Neural progenitor cell (in vitro differentiated cells): ENCODE measurements at regions not wholly inside any gene's neighbourhood (a gene's known extent, or its start where the extent isn't known, plus 50 kb on each side); places are given as distances from the start of the nearest gene placed in this dataset.

ENCODE experiments used
- DNase-seq: peaks from one replicate; pipeline ENCODE4 v3.0.0-alpha.2; 2016; ENCODE audit warnings: low spot score
- H2AFZ ChIP-seq: fragments of 200-600 bp; sonication (generic); replicated peaks from 2 replicates; pipeline ENCODE4 v1.6.1; 2016; ENCODE audit warnings: antibody characterized with exemption
- H3F3A ChIP-seq: fragments of 200-600 bp; sonication (generic); 2 replicates; pipeline ENCODE4 v1.6.1; 2016; ENCODE audit warnings: antibody characterized with exemption, low read depth
- H3K27ac ChIP-seq: fragments of 200-600 bp; sonication (generic); 2 replicates; pipeline ENCODE4 v1.5.1; 2016; ENCODE audit warnings: mild to moderate bottlenecking
- H3K27me3 ChIP-seq: fragments of 200-600 bp; sonication (generic); 2 replicates; pipeline ENCODE4 v1.6.1; 2016; ENCODE audit warnings: mild to moderate bottlenecking, moderate library complexity
- H3K36me3 ChIP-seq: fragments of 200-600 bp; sonication (generic); 2 replicates; pipeline ENCODE4 v1.5.1; 2016
- H3K4me1 ChIP-seq: fragments of 200-600 bp; sonication (generic); 2 replicates; pipeline ENCODE4 v1.6.1; 2016; ENCODE audit warnings: mixed run types
- H3K4me2 ChIP-seq: fragments of 200-600 bp; sonication (generic); 2 replicates; pipeline ENCODE4 v1.6.1; 2016
- H3K4me3 ChIP-seq: fragments of 200-600 bp; sonication (generic); 2 replicates; pipeline ENCODE4 v1.5.1; 2016
- H3K79me2 ChIP-seq: fragments of 200-600 bp; sonication (generic); 2 replicates; pipeline ENCODE4 v1.6.1; 2016; ENCODE audit warnings: low read depth
- H3K9ac ChIP-seq: fragments of 200-600 bp; sonication (generic); 2 replicates; pipeline ENCODE4 v1.6.1; 2016
- H3K9me3 ChIP-seq: fragments of 200-600 bp; sonication (generic); 2 replicates; pipeline ENCODE4 v1.5.1; 2016; ENCODE audit warnings: low read depth
- H4K20me1 ChIP-seq: fragments of 200-600 bp; sonication (generic); 2 replicates; pipeline ENCODE4 v1.6.1; 2016; ENCODE audit warnings: low read depth
- H3K27ac Mint-ChIP-seq: 3 replicates; pipeline ENCODE4 v1.8.0; 2021; ENCODE audit warnings: mixed read lengths
- H3K27me3 Mint-ChIP-seq: 2 replicates; pipeline ENCODE4 v1.8.0; 2022; ENCODE audit warnings: low read depth, mild to moderate bottlenecking, inconsistent platforms, moderate library complexity, mixed read lengths; ENCODE audit not compliant: insufficient read depth
- H3K36me3 Mint-ChIP-seq: 3 replicates; pipeline ENCODE4 v1.8.0; 2021; ENCODE audit warnings: mixed read lengths
- H3K4me1 Mint-ChIP-seq: 3 replicates; pipeline ENCODE4 v1.8.0; 2021; ENCODE audit warnings: mixed read lengths
- H3K4me3 Mint-ChIP-seq: 3 replicates; pipeline ENCODE4 v1.8.0; 2021; ENCODE audit warnings: mild to moderate bottlenecking, moderate library complexity, mixed read lengths
- H3K9me3 Mint-ChIP-seq: 3 replicates; pipeline ENCODE4 v1.8.0; 2020; ENCODE audit warnings: mixed read lengths
- CTCF ChIP-seq: fragments of 200-600 bp; sonication (generic); IDR thresholded peaks from 2 replicates; pipeline ENCODE4 v1.5.1; 2017; ENCODE audit warnings: antibody characterized with exemption, mild to moderate bottlenecking
- EZH2 ChIP-seq: fragments of 200-600 bp; sonication (generic); IDR thresholded peaks from 2 replicates; pipeline ENCODE4 v1.6.1; 2017; ENCODE audit warnings: antibody characterized with exemption, mild to moderate bottlenecking, moderate library complexity
- EZH2phosphoT487 ChIP-seq: fragments of 200-600 bp; sonication (generic); IDR thresholded peaks from 2 replicates; pipeline ENCODE4 v1.6.1; 2017; ENCODE audit warnings: antibody characterized with exemption

GRCh38 chr5:88557131-88557530 is 288.5 kb upstream of the TMEM161B start:
- no peak overlapping the region for H3K27ac ChIP-seq
- H3K9me3 Mint-ChIP-seq = no peaks in the 10 kb centered on the region
- no peaks in the 10 kb centered on the region for H3K27me3 ChIP-seq
- H3K4me1 Mint-ChIP-seq = peaks cover 28% of the 10 kb centered on the region
- no peaks in the 10 kb centered on the region for H3K36me3 Mint-ChIP-seq
- peaks cover 35% of the 10 kb centered on the region for H3K4me1 ChIP-seq
- H3K36me3 ChIP-seq = no peaks in the 10 kb centered on the region
- H4K20me1 ChIP-seq = no peaks in the 10 kb centered on the region
- TF ChIP-seq EZH2 = no peak
- TF ChIP-seq CTCF = no peak
- no peak for TF ChIP-seq EZH2phosphoT487
- no peak overlapping the region for H3K4me3 ChIP-seq
- H3K9ac ChIP-seq = no peak overlapping the region
- H2AFZ ChIP-seq = no peak overlapping the region
- no peak overlapping the region for H3K4me2 ChIP-seq
- H3K27ac Mint-ChIP-seq = no peak overlapping the region
- no peaks in the 10 kb centered on the region for H3K79me2 ChIP-seq
- H3F3A ChIP-seq = peaks cover 14% of the 10 kb centered on the region
- no peaks in the 10 kb centered on the region for H3K9me3 ChIP-seq
- no peak for DNase-seq
- H3K4me3 Mint-ChIP-seq = no peak overlapping the region
- no peaks in the 10 kb centered on the region for H3K27me3 Mint-ChIP-seq

DNA sequence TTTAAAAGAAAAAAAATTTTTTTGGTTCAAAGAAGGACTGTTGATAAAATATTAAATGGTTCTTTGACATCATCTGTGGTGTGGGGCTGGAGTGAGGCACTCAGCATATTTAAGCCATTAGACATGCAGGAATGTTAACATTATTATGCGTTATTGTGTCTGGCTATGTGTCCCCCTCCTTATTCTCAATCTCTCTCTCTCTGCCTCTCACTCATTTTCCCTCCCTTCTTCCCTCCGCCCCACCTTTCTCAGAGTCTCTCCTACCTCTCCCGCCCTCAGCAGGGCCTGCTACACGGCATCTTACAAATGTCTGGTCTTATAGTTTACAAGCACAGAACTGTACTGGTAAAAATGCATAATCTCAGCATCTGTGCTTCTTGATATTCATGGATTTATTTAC is 287.8 kb upstream of the TMEM161B start:
- Histone ChIP-seq H3K27me3 (no peaks in the 10 kb centered on the region), H3K4me2 (peak overlapping the region; percentile 51), H2AFZ (peak overlapping the region; percentile 26), H3K27ac (no peak overlapping the region), H3K79me2 (no peaks in the 10 kb centered on the region), H3K9me3 (no peaks in the 10 kb centered on the region), H3F3A (peaks cover 20% of the 10 kb centered on the region), H3K9ac (no peak overlapping the region), H4K20me1 (no peaks in the 10 kb centered on the region), H3K4me1 (peaks cover 39% of the 10 kb centered on the region), H3K4me3 (no peak overlapping the region), H3K36me3 (no peaks in the 10 kb centered on the region)
- Mint-ChIP-seq H3K4me1 (peaks cover 35% of the 10 kb centered on the region), H3K27ac (no peak overlapping the region), H3K4me3 (no peak overlapping the region), H3K36me3 (no peaks in the 10 kb centered on the region), H3K27me3 (no peaks in the 10 kb centered on the region), H3K9me3 (no peaks in the 10 kb centered on the region)
- TF ChIP-seq EZH2phosphoT487 (no peak), EZH2 (no peak), CTCF (no peak)
- peak; percentile 34 for DNase-seq

GRCh38 chr5:88555674-88556073 is 287.0 kb upstream of the TMEM161B start:
- H3K27ac ChIP-seq = no peak overlapping the region
- TF ChIP-seq EZH2 (no peak), EZH2phosphoT487 (no peak), CTCF (no peak)
- no peaks in the 10 kb centered on the region for H3K79me2 ChIP-seq
- H3K4me3 ChIP-seq = no peak overlapping the region
- H3K27me3 Mint-ChIP-seq = no peaks in the 10 kb centered on the region
- H3K36me3 Mint-ChIP-seq = no peaks in the 10 kb centered on the region
- H3K27ac Mint-ChIP-seq = peak overlapping the region; percentile 15
- H3K36me3 ChIP-seq = no peaks in the 10 kb centered on the region
- peaks cover 36% of the 10 kb centered on the region for H3K4me1 Mint-ChIP-seq
- no peaks in the 10 kb centered on the region for H4K20me1 ChIP-seq
- H3K27me3 ChIP-seq = no peaks in the 10 kb centered on the region
- peaks cover 47% of the 10 kb centered on the region for H3K4me1 ChIP-seq
- peaks cover 27% of the 10 kb centered on the region for H3F3A ChIP-seq
- H3K4me3 Mint-ChIP-seq = no peak overlapping the region
- DNase-seq = peak; percentile 73
- no peaks in the 10 kb centered on the region for H3K9me3 ChIP-seq
- no peak overlapping the region for H3K9ac ChIP-seq
- no peaks in the 10 kb centered on the region for H3K9me3 Mint-ChIP-seq
- H2AFZ ChIP-seq = peak overlapping the region; percentile 42
- H3K4me2 ChIP-seq = peak overlapping the region; percentile 51
